HepG2 (cell line): ENCODE measurements at regions not wholly inside any gene's neighbourhood (a gene's known extent, or its start where the extent isn't known, plus 50 kb on each side); places are given as distances from the start of the nearest gene placed in this dataset.

Experiments
- ARID2 ChIP-seq: sonication (generic); formaldehyde crosslinking; IDR thresholded peaks from 2 replicates; pipeline ENCODE4 v1.8.1; 2022; ENCODE audit warnings: mild to moderate bottlenecking, missing genetic modification reagents, borderline replicate concordance
- CTCF ChIP-seq: sonication (generic); formaldehyde crosslinking; IDR thresholded peaks from 2 replicates; pipeline ENCODE4 v1.5.0; 2020; ENCODE audit warnings: mild to moderate bottlenecking, missing genetic modification reagents, moderate library complexity
- EZH2 ChIP-seq: conservative IDR thresholded peaks from 2 replicates; pipeline ENCODE4 v1.6.1; 2012; ENCODE audit warnings: mild to moderate bottlenecking, low read depth, low read length, moderate library complexity
- MLX ChIP-seq: IDR thresholded peaks from 2 replicates; pipeline ENCODE4 v1.6.1; 2016
- NCOA2 ChIP-seq: sonication (generic); formaldehyde crosslinking; IDR thresholded peaks from 2 replicates; pipeline ENCODE4 v1.8.0; 2022; ENCODE audit warnings: inconsistent platforms
- PHF21A ChIP-seq: sonication (generic); formaldehyde crosslinking; IDR thresholded peaks from 2 replicates; pipeline ENCODE4 v1.5.0; 2020; ENCODE audit warnings: mild to moderate bottlenecking, missing genetic modification reagents
- POLR2A ChIP-seq, 2 experiments: IDR thresholded peaks; 2 replicates each; pipeline ENCODE4 v1.6.1; 2011; ENCODE audit warnings: low read depth in 2 of 2, low read length in 2 of 2, mild to moderate bottlenecking in 1 of 2, moderate library complexity in 1 of 2; ENCODE audit not compliant: insufficient read depth in 1 of 2
- PRPF4 ChIP-seq: fragments of 200-400 bp; formaldehyde crosslinking; IDR thresholded peaks from 2 replicates; pipeline ENCODE4 v1.6.1; 2016; ENCODE audit warnings: low read length, low read depth; ENCODE audit not compliant: poor library complexity, severe bottlenecking
- REST ChIP-seq, 2 experiments: IDR thresholded peaks; 2 replicates each; pipeline ENCODE4 v1.6.1; 2011 to 2012; ENCODE audit warnings: low read length in 2 of 2, borderline replicate concordance in 1 of 2, low read depth in 1 of 2, mild to moderate bottlenecking in 1 of 2, moderate library complexity in 1 of 2
- SP1 ChIP-seq, 2 experiments: fragments of 450-650 bp in 1 of 2; sonication (generic) in 1 of 2; formaldehyde crosslinking in 1 of 2; IDR thresholded peaks; 2 replicates each; pipeline versions ENCODE4 v1.4.0 to v1.6.1; 2016 to 2020; ENCODE audit warnings: missing genetic modification reagents in 1 of 2
- ZBTB49 ChIP-seq: sonication (generic); formaldehyde crosslinking; IDR thresholded peaks from 2 replicates; pipeline ENCODE4 v1.4.0; 2020; ENCODE audit warnings: missing genetic modification reagents, borderline replicate concordance
- ZNF670 ChIP-seq: sonication (generic); formaldehyde crosslinking; IDR thresholded peaks from 2 replicates; pipeline ENCODE4 v1.8.0; 2022; ENCODE audit warnings: mild to moderate bottlenecking, missing genetic modification reagents, borderline replicate concordance
- ZNF678 ChIP-seq: sonication (generic); formaldehyde crosslinking; IDR thresholded peaks from 2 replicates; pipeline ENCODE4 v1.4.0; 2020; ENCODE audit warnings: mild to moderate bottlenecking, missing genetic modification reagents

GRCh38 chr12:5295996-5296395, 135.9 kb upstream of the NTF3 start:
- TF ChIP-seq MLX (CRISPR knock-in tag) (no peak), ARID2 (CRISPR knock-in tag) (no peak), POLR2A (IDR thresholded peaks at IDR 0.05; ENCODE audit: insufficient read depth in 1 of 2, low read depth in 2 of 2, low read length in 2 of 2) (no peak), PHF21A (CRISPR knock-in tag) (no peak), NCOA2 (CRISPR knock-in tag) (no peak), ZBTB49 (CRISPR knock-in tag) (no peak), ZNF678 (CRISPR knock-in tag) (no peak), PRPF4 (no peak), ZNF670 (CRISPR knock-in tag) (no peak), SP1 (IDR thresholded peaks at IDR 0.05) (no peak), SP1 (CRISPR knock-in tag; IDR thresholded peaks at IDR 0.05) (no peak), CTCF (no peak), REST (IDR thresholded peaks at IDR 0.05; ENCODE audit: borderline replicate concordance in 1 of 2, low read depth in 1 of 2, low read length in 2 of 2) (no peak), EZH2 (no peak)
